GM19239 (cell line): ENCODE measurements at regions not wholly inside any gene's neighbourhood (a gene's known extent, or its start where the extent isn't known, plus 50 kb on each side); places are given as distances from the start of the nearest gene placed in this dataset.
"Not testable (repeated sequence)": the region's sequence is repeated elsewhere in the genome, so short reads cannot be mapped to it uniquely, and the experiment has no call there.

Source experiments
- DNase-seq: peaks from one replicate; pipeline ENCODE4 v3.0.0; 2011; ENCODE audit warnings: low spot score; ENCODE audit not compliant: insufficient read length
- FAIRE-seq: peaks from 2 replicates; lab custom pipeline; 2011; peaks lifted over from hg19 to GRCh38; lab: Jason Lieb, UNC

DNA sequence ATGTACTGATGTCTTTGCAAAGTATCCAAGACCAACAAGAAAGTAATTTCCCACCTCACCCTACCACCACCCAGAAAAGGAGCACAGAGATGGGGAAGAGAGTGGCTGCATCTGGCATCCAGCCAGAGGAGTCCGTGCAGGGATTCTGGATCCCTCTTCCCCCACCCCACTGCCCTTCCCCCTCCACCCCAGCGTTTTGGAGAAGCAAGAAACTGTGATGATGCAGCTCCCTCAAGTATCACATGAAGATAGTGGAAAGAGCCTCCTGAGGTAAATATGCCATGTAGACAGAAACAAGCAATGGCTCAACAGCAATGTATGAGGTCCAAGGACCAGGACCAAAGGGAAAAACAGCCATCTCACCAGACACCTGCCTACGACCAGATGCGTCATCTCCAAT, 153.8 kb downstream of the DEPDC1B start:
- no peak for DNase-seq
- no peak for FAIRE-seq

DNA sequence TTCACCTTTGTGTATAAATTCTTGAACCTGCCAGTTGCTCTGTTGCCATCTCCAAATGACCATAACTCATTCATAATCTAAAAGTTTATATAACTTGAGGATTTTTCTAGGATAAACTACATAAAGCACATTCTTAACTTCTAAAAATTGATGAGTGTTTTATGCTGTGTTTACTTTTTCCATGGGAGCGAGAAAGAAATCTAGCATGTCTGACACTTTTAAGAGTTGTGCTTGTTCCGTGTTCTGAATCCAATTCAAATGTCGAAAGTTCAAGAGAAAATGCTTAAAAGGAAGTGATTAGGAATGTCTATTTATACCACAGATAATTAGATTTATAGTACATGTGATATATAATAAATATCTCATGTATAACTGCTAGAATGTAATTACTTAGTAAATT, 154.4 kb downstream of the DEPDC1B start:
- no peak for FAIRE-seq
- DNase-seq, result no peak

GRCh38 chr5:60544142-60544541, 155.8 kb downstream of the DEPDC1B start:
- no peak for FAIRE-seq

DNA sequence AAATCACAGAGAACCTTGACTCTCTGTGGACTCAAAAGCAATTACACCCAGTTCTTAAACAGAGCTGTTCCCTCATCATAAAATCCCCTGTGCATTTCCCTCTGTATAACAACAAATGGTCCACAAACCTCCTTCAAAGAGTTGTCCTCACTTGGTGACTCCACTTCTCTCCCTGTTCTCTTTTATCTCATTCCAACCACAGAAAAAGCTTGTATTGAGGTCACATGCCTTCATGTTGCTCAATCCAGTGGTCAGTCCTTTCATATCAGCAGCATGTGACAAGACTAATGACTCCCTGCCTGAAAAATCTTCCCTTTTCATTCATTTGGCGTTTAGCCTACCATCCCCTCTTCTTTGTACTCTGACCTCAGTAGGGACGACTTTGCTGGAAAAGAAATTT, 158.0 kb downstream of the DEPDC1B start:
- FAIRE-seq (no peak), DNase-seq (no peak)

More at GRCh38 chr5:60544142-60544541, 155.8 kb downstream of the DEPDC1B start:
- no peak for DNase-seq

DNA sequence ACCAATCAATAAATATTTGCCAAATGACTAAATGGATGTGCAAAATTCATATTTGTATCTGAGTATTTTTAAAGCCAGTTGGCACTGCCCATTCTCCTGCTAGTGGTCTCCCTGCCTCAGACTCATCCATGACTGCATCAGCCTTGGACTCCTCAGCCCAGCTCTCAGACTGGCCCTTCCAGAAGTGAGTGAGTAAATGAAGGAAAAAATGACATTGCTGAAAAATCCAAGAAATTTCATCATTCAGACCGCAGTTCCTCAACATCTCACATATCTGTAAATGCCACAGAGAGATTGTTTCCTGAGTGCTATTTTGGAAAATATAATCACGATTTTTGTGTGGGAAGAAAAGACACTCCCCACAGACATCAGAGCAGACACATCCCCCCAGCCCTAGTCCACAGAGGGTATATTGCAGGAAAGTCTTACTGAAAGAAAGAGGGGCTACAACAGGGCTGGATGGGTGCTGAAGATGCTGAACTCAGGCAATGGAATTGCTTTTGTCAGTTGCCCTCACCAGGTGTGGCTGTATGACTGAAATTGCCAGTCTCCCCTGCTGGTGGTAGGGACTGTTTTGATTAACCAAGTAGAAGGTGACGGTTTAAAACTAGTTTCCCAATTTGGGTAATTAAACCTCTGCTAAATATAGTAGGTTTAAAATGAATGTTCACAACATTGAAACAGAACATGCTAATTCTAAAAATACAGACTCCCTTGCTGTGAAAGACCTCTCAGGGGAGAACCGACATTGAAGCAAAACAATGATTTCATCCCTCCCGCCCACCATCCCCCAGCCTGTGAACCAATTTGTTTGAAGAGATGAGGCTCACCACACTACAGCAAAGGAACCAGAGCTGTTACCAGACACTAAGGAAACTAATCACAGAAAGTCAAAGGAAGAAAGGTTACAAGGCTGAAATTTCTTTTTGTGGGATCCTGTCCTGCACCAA, 158.8 kb downstream of the DEPDC1B start:
- FAIRE-seq, result peak; percentile 84
- peak; percentile 13 for DNase-seq

GRCh38 chr5:60538955-60539866, 160.8 kb downstream of the DEPDC1B start:
- FAIRE-seq, result no peak
- DNase-seq, result no peak

- peak; percentile 75 for FAIRE-seq
Measured at GRCh38 chr5:60538426-60538825, 161.5 kb downstream of the DEPDC1B start.

GRCh38 chr5:60535951-60536350, 164.0 kb downstream of the DEPDC1B start:
- FAIRE-seq (no peak), DNase-seq (no peak)

More at GRCh38 chr5:60538426-60538825, 161.5 kb downstream of the DEPDC1B start:
- no peak for DNase-seq

- DNase-seq (no peak), FAIRE-seq (no peak)
Measured at GRCh38 chr5:60535198-60535597, 164.8 kb downstream of the DEPDC1B start.

DNA sequence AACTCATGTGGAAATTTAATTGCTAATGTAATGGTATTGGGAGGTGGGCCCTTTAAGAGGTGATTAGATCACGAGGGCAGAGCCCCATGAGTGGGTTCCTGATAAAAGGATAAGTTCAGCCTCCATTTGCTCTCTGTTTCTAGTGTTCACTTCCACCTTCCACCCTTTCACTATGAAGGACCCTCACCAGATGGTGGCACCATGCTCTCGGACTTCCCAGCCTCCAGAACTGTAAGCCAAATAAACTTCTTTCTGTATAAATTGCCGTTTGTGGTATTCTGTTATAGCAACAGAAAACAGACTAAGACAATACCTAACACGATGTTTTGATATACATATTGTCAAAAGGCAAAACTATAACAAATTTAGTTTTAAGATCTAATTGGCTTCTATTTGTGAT, 166.2 kb downstream of the DEPDC1B start:
- DNase-seq (no peak), FAIRE-seq (no peak)

DNA sequence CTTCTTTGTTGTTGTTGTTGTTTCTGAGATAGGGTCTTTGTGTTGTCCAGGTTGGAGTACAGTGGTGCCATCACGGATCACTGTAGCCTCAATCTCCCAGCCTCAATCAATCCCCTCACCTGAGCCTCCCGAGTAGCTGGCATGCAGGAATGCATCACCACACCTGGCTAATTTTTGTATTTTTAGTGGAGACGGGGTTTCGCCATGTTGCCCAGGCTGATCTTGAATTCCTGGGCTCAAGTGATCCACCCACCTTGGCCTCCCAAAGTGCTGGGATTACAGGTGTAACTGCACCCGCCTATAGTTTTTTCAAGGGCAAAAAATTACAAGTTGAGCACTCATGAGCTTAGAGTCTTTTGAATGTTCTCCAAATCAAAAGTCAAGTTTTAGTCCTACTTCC, 167.2 kb downstream of the DEPDC1B start:
- not testable (repeated sequence) for DNase-seq, FAIRE-seq

- not testable (repeated sequence) for FAIRE-seq, DNase-seq
Measured at GRCh38 chr5:60530144-60530848, 169.7 kb downstream of the DEPDC1B start.

- FAIRE-seq (no peak), DNase-seq (no peak)
Measured at GRCh38 chr5:60529001-60529400, 171.0 kb downstream of the DEPDC1B start.

DNA sequence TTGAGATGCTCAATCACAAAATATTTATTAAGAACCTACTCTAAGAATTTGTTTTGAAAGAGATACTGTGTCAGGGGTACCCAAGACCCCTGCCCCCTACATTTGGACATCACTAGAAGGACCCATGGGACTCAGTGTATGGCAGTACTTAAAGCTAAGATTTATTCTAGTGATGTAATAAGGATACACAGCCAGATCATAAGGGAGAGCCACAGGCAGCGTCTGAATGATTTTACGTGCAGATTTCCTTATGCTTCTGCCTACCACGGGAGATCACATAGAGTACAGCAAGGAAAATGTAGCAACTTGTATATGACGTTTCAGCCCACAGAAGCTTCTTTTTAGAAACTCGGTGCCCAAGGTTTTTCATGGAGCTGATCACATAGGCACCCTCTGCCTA, 172.9 kb downstream of the DEPDC1B start:
- FAIRE-seq (no peak), DNase-seq (no peak)

DNA sequence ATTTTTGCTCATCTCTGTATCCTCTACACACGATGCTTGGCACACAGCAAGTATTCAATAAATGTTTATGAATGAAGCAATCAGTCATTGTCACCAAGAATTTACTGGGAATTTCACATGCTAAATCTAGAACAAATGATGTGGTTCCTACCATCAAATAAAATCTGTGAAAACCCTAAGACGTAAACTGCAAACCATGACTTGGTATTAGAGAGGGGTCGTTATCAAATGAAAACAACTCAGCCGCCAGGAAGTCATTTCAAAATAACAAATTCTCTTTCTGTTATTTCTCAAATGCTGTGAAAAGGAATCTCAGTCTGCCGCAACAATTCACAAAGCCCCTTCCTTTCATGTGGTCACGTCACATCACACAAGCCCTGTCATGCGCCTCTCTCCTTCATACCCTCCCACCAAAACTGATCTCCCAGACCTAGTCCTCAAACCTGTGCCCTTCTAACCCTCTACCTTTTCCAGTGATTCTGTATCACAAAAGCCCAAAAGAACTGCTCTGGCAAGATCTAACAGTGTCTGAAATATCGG, 173.6 kb downstream of the DEPDC1B start:
- DNase-seq (no peak), FAIRE-seq (no peak)

DNA sequence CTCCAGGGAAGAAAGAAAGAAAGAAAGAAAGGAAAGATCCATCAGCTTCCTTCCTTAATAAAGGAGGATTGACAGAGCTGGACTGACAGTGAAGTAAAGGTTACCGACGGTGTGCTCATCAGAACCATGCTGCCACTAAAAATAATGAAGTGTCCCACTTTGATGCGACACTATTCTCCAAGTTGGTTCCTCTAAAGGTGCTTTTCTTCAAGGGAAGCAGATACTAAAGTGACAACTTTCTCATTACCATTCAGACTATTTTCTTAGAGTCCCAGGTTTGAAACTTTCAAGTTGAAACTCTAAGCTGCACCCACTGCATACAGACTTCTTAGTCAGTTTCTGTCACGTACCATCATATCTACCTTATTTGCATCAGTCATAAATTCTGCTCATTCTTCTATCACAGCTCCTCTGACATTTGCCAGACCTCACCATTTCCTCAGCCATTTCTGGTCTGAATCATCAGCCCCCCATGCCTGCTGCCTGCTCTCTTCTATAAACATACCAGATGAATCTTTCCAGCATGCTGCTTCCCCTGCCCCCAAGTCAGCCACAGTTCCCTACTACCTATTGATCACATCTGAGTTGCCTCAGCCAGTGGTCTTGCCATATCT, 177.6 kb downstream of the DEPDC1B start:
- peak; percentile 92 for FAIRE-seq

DNA sequence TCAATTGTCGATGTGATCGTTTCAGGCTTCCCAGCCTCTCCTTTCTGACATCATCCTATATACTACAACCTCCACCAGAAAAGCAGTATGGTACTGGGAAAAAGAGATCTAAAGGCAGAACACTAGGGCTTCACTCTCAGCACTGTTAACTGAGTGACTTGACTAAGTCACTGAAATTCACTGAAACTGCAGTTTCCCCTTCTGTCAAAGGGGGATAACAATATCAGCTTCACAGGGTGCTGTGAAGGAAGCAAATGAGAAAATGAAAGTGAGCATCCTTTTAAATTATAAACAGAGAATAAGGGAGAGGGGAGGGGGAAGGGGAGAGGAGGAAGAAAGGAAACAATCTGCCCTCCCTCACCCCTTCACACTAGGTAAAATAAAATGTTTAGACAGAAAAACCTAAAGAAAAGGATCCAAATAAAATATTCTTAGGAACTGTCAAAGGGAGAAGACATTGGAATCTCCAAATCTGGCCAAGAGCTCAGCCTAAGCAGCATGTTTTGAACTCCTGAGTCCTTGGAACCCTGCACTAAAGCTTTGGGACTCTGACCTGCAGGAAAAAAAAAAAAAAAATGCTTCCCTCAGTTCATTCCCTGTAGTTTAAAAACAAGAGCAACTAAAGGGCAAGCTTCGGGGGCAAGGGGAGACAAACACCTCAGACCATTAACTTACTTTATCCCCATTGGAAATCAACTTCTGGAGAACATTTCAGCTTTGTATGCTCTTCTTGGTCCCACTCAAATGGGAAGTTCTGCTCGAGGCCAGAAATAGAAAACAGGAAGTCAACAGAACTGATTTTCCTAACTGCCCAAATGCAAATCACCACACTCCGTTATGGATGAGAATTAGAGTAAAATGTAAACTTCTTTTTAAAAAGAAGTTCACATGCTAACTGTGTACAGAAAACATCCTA, 178.3 kb downstream of the DEPDC1B start:
- DNase-seq (peak; percentile 25), FAIRE-seq (no peak)

More for the DNA sequence above, 177.6 kb downstream of the DEPDC1B start:
- DNase-seq, result peak; percentile 30

- FAIRE-seq, result no peak
- DNase-seq, result no peak
Measured at GRCh38 chr5:60520451-60521227, 179.3 kb downstream of the DEPDC1B start.
